HepG2 (cell line): ENCODE measurements at regions not wholly inside any gene's neighbourhood (a gene's known extent, or its start where the extent isn't known, plus 50 kb on each side); places are given as distances from the start of the nearest gene placed in this dataset.

ENCODE experiments used
- ATAC-seq: fragments of 200-7000 bp; cut with Tn5 transposase; 3 replicates; pipeline ENCODE4 v1.9.1; 2020; ENCODE audit warnings: mild to moderate bottlenecking, moderate library complexity
- BruUV-seq: library from RNA; stranded (reverse); fragments of 400-500 nt; replicated peaks from 2 replicates; lab custom pipeline; 2021; lab: Mats Ljungman, UMichigan
- CTCF ChIA-PET: fragments of 300-600 bp; formaldehyde crosslinking; extraction: SDS; loops from one replicate; lab custom pipeline; 2021; ENCODE audit warnings: low total read pairs, inconsistent platforms, low intra/inter-chr PET ratio; lab: Yijun Ruan, JAX
- POLR2A ChIA-PET: fragments of 350-600 bp; sonication (Branson Sonifier 250); formaldehyde crosslinking; loops from one replicate; lab custom pipeline; 2020; ENCODE audit warnings: antibody characterized with exemption, inconsistent platforms; lab: Yijun Ruan, JAX
- DNase-seq: peaks from one replicate; pipeline ENCODE4 v3.0.0-alpha.2; 2015; ENCODE audit warnings: low spot score
- FAIRE-seq: peaks from 3 replicates; lab custom pipeline; 2011; peaks lifted over from hg19 to GRCh38; lab: Jason Lieb, UNC
- H2AFZ ChIP-seq: one replicate; pipeline ENCODE4 v1.6.1; 2011; ENCODE audit warnings: low read length, inconsistent platforms
- H3K27ac ChIP-seq: fragments of 300-600 bp; 3 replicates; pipeline ENCODE4 v1.8.0; 2011; ENCODE audit warnings: mixed run types, mild to moderate bottlenecking, mixed read lengths, low read length, inconsistent platforms; ENCODE audit not compliant: insufficient read depth; ENCODE audit errors: extremely low read length
- H3K27me3 ChIP-seq, 2 experiments: fragments of 200-600 bp in 1 of 2; 2 replicates in 1 of 2; 3 replicates in 1 of 2; pipeline versions ENCODE4 v1.6.0 to v1.8.0; 2011; ENCODE audit warnings: low read length in 2 of 2, mild to moderate bottlenecking in 2 of 2, moderate library complexity in 2 of 2, inconsistent platforms in 1 of 2; ENCODE audit not compliant: insufficient read depth in 2 of 2, control insufficient read depth in 1 of 2
- H3K36me3 ChIP-seq, 2 experiments: fragments of 200-600 bp in 1 of 2; replicated peaks in 1 of 2; 2 replicates in 1 of 2; 3 replicates in 1 of 2; pipeline versions ENCODE4 v1.5.1 to v1.8.0; 2011; ENCODE audit warnings: low read length in 2 of 2, inconsistent platforms in 1 of 2; ENCODE audit not compliant: insufficient read depth in 2 of 2, control insufficient read depth in 1 of 2
- H3K4me1 ChIP-seq: 2 replicates; pipeline ENCODE4 v1.5.1; 2012; ENCODE audit warnings: low read length, inconsistent platforms; ENCODE audit not compliant: insufficient read depth
- H3K4me2 ChIP-seq: 2 replicates; pipeline ENCODE4 v1.6.0; 2011; ENCODE audit warnings: low read depth, low read length, inconsistent platforms
- H3K4me3 ChIP-seq, 3 experiments: fragments of 200-600 bp in 1 of 3; sonication (generic), shearing (Covaris generic) in 1 of 3; replicated peaks in 1 of 3; 2 replicates each; pipeline ENCODE4 v1.5.1; 2011 to 2016; ENCODE audit warnings: low read length in 3 of 3, inconsistent platforms in 2 of 3, low read depth in 2 of 3, mild to moderate bottlenecking in 2 of 3, control low read depth in 1 of 3, mixed read lengths in 1 of 3; ENCODE audit not compliant: insufficient read depth in 1 of 3
- H3K79me2 ChIP-seq: one replicate; pipeline ENCODE4 v1.6.1; 2011; ENCODE audit warnings: low read length, inconsistent platforms; ENCODE audit not compliant: insufficient read depth
- H3K9ac ChIP-seq: 2 replicates; pipeline ENCODE4 v1.6.0; 2011; ENCODE audit warnings: mild to moderate bottlenecking, low read depth, low read length, inconsistent platforms; ENCODE audit not compliant: insufficient read depth
- H3K9me3 ChIP-seq: 2 replicates; pipeline ENCODE4 v1.5.1; 2012; ENCODE audit warnings: mild to moderate bottlenecking, low read length
- H4K20me1 ChIP-seq: 2 replicates; pipeline ENCODE4 v1.6.0; 2011; ENCODE audit warnings: inconsistent platforms, mild to moderate bottlenecking, low read length, moderate library complexity; ENCODE audit not compliant: insufficient read depth
- ATF6 ChIP-seq: sonication (generic); formaldehyde crosslinking; conservative IDR thresholded peaks from 2 replicates; pipeline ENCODE4 v1.4.0; 2020; ENCODE audit warnings: missing genetic modification reagents
- BCL6 ChIP-seq: IDR thresholded peaks from 2 replicates; pipeline ENCODE4 v1.6.1; 2016; ENCODE audit warnings: missing genetic modification reagents, missing compliant biosample characterization
- CBFB ChIP-seq: sonication (generic); formaldehyde crosslinking; IDR thresholded peaks from 2 replicates; pipeline ENCODE4 v1.4.0; 2020; ENCODE audit warnings: missing genetic modification reagents
- CREBL2 ChIP-seq: sonication (generic); formaldehyde crosslinking; IDR thresholded peaks from 2 replicates; pipeline ENCODE4 v1.8.1; 2023; ENCODE audit warnings: missing genetic modification reagents, mild to moderate bottlenecking, borderline replicate concordance
- GFI1 ChIP-seq: sonication (generic); formaldehyde crosslinking; IDR thresholded peaks from 2 replicates; pipeline ENCODE4 v1.5.0; 2020; ENCODE audit warnings: missing genetic modification reagents, mild to moderate bottlenecking, borderline replicate concordance
- NFKBIZ ChIP-seq: IDR thresholded peaks from 2 replicates; pipeline ENCODE4 v1.6.1; 2018; ENCODE audit warnings: missing genetic modification reagents, missing compliant biosample characterization
- POLR2G ChIP-seq: fragments of 200-400 bp; formaldehyde crosslinking; IDR thresholded peaks from 2 replicates; pipeline ENCODE4 v1.6.1; 2018; ENCODE audit warnings: mild to moderate bottlenecking, low read depth, low read length, moderate library complexity
- SATB2 ChIP-seq: sonication (generic); formaldehyde crosslinking; IDR thresholded peaks from 2 replicates; pipeline ENCODE4 v1.5.0; 2020; ENCODE audit warnings: missing genetic modification reagents
- ZNF569 ChIP-seq: sonication (generic); formaldehyde crosslinking; IDR thresholded peaks from 2 replicates; pipeline ENCODE4 v1.5.0; 2020; ENCODE audit warnings: mild to moderate bottlenecking, missing genetic modification reagents, moderate library complexity, borderline replicate concordance
- ZNF609 ChIP-seq: sonication (generic); formaldehyde crosslinking; IDR thresholded peaks from 2 replicates; pipeline ENCODE4 v1.4.0; 2020; ENCODE audit warnings: mild to moderate bottlenecking, missing genetic modification reagents, borderline replicate concordance
- ZNF644 ChIP-seq: IDR thresholded peaks from 2 replicates; pipeline ENCODE4 v1.6.1; 2016; ENCODE audit warnings: low read depth
- WGBS: methylation state at CpG from one replicate; pipeline ENCODE4 v1.1.6; 2017; ENCODE audit warnings: low lambda C conversion rate; 5-methylcytosine and 5-hydroxymethylcytosine counted together
- in situ Hi-C: cut with HindIII; loops from 2 replicates; pipeline ENCODE4 v1.10.0; 2017; ENCODE audit warnings: low pct_unique_long_range_greater_than_20kb; ENCODE audit not compliant: extremely low pct_ligation_motif_present
- intact Hi-C: fragments of 100-400 bp; cut with micrococcal nuclease; formaldehyde crosslinking; loops from one replicate; pipeline ENCODE4 v1.10.0; 2022; ENCODE audit not compliant: unreplicated experiment

- TF ChIP-seq ZNF609 (CRISPR knock-in tag) (peak; percentile 59; the same call in 1 of the 2 replicates), GFI1 (peak; percentile 58), POLR2G (no peak), ZNF569 (CRISPR knock-in tag) (no peak), SATB2 (0 out of 2 replicates have a peak, but pooled peaks have one; percentile 30), BCL6 (CRISPR knock-in tag) (peak; percentile 34; the same call in 1 of the 2 replicates), NFKBIZ (peak; percentile 46; the same call in 1 of the 2 replicates), CBFB (CRISPR knock-in tag) (0 out of 2 replicates have a peak, but pooled peaks have one; percentile 44), CREBL2 (no peak)
- TF ChIP-seq, all 625 proteins: peak for 84
Measured at GRCh38 chr13:108154421-108154858, 60.9 kb downstream of the LIG4 start (continued).

GRCh38 chr13:108146642-108147041, 68.7 kb downstream of the LIG4 start:
- Histone ChIP-seq H3K9ac (no peak overlapping the region), H3K27ac (no peak overlapping the region), H3K4me1 (no peaks in the 10 kb centered on the region), H3K4me3 (no peak overlapping the region), H3K79me2 (no peaks in the 10 kb centered on the region), H3K4me2 (no peak overlapping the region), H3K27me3 (no peaks in the 10 kb centered on the region), H3K36me3 (no peaks in the 10 kb centered on the region), H4K20me1 (no peaks in the 10 kb centered on the region), H3K9me3 (no peaks in the 10 kb centered on the region), H2AFZ (no peak overlapping the region)
- intact Hi-C loops (no loop called here), in situ Hi-C loops (no loop called here)
- CTCF ChIA-PET, result no interaction called here
- 0% methylated on average over 2 of the region's 2 CpGs for WGBS
- ATAC-seq (no peak), DNase-seq (no peak), FAIRE-seq (no peak)
- no TSS peak for BruUV-seq
- POLR2A ChIA-PET, result no interaction called here
- TF ChIP-seq ATF6 (no peak), ZNF644 (CRISPR knock-in tag) (no peak)
